ENCODE measurements at regions not wholly inside any gene's neighbourhood (a gene's known extent, or its start where the extent isn't known, plus 50 kb on each side); places are given as distances from the start of the nearest gene placed in this dataset.

- Histone ChIP-seq H3K36me3 (ENCODE audit: insufficient read depth, low read length) (no peaks in the 10 kb centered on the region), H3K9ac (ENCODE audit: low read depth, low read length) (no peak overlapping the region), H4K20me1 (ENCODE audit: insufficient read depth, low read length) (no peaks in the 10 kb centered on the region), H3K27ac (ENCODE audit: low read length) (no peak overlapping the region), H3K9me3 (ENCODE audit: insufficient read depth, low read length, severe bottlenecking) (no peaks in the 10 kb centered on the region), H3K4me3 (ENCODE audit: low read depth in 1 of 2, low read length in 2 of 2) (no peak overlapping the region), H2AFZ (ENCODE audit: low read depth, low read length) (no peak overlapping the region), H3K4me1 (ENCODE audit: insufficient read depth, low read length) (peaks cover 2% of the 10 kb centered on the region; the same call in 1 of the 2 replicates), H3K27me3 (ENCODE audit: insufficient read depth, low read length, poor library complexity) (no peaks in the 10 kb centered on the region), H3K4me2 (ENCODE audit: insufficient read depth, low read length) (no peak overlapping the region), H3K79me2 (ENCODE audit: insufficient read depth, low read length) (no peaks in the 10 kb centered on the region)
- ATAC-seq (ENCODE audit: insufficient read depth, low read depth) (no peak), DNase-seq (no peak)
- TF ChIP-seq EZH2 (IDR thresholded peaks at IDR 0.05; ENCODE audit: borderline replicate concordance, low read depth, low read length, severe bottlenecking) (no peak), CTCF (IDR thresholded peaks at IDR 0.05; ENCODE audit: borderline replicate concordance, extremely low read depth, low read length, poor library complexity, severe bottlenecking) (no peak)
These were observed 622.5 kb upstream of the NR5A2 start for GRCh38 chr1:199404976-199405375.

- no peaks in the 10 kb centered on the region for H3K36me3 ChIP-seq (ENCODE audit: insufficient read depth, low read length)
- TF ChIP-seq CTCF (IDR thresholded peaks at IDR 0.05; ENCODE audit: borderline replicate concordance, extremely low read depth, low read length, poor library complexity, severe bottlenecking) (no peak), EZH2 (IDR thresholded peaks at IDR 0.05; ENCODE audit: borderline replicate concordance, low read depth, low read length, severe bottlenecking) (no peak)
- no peak overlapping the region for H2AFZ ChIP-seq (ENCODE audit: low read depth, low read length)
- H3K79me2 ChIP-seq (ENCODE audit: insufficient read depth, low read length): no peaks in the 10 kb centered on the region
- H3K9ac ChIP-seq (ENCODE audit: low read depth, low read length): no peak overlapping the region
- H3K4me2 ChIP-seq (ENCODE audit: insufficient read depth, low read length): no peak overlapping the region
- H3K27ac ChIP-seq (ENCODE audit: low read length): no peak overlapping the region
- no peaks in the 10 kb centered on the region for H3K27me3 ChIP-seq (ENCODE audit: insufficient read depth, low read length, poor library complexity)
- no peak overlapping the region for H3K4me3 ChIP-seq (ENCODE audit: low read depth in 1 of 2, low read length in 2 of 2)
- H3K9me3 ChIP-seq (ENCODE audit: insufficient read depth, low read length, severe bottlenecking): no peaks in the 10 kb centered on the region
- no peak for ATAC-seq (ENCODE audit: insufficient read depth, low read depth)
- H3K4me1 ChIP-seq (ENCODE audit: insufficient read depth, low read length): no peaks in the 10 kb centered on the region
- DNase-seq: no peak
- no peaks in the 10 kb centered on the region for H4K20me1 ChIP-seq (ENCODE audit: insufficient read depth, low read length)
These were observed 621.8 kb upstream of the NR5A2 start for GRCh38 chr1:199405634-199406196.

- Histone ChIP-seq H3K4me3 (ENCODE audit: low read depth in 1 of 2, low read length in 2 of 2) (no peak overlapping the region), H3K27ac (ENCODE audit: low read length) (no peak overlapping the region), H4K20me1 (ENCODE audit: insufficient read depth, low read length) (no peaks in the 10 kb centered on the region), H3K4me2 (ENCODE audit: insufficient read depth, low read length) (no peak overlapping the region), H3K4me1 (ENCODE audit: insufficient read depth, low read length) (no peaks in the 10 kb centered on the region), H3K9me3 (ENCODE audit: insufficient read depth, low read length, severe bottlenecking) (no peaks in the 10 kb centered on the region), H3K36me3 (ENCODE audit: insufficient read depth, low read length) (no peaks in the 10 kb centered on the region), H3K27me3 (ENCODE audit: insufficient read depth, low read length, poor library complexity) (no peaks in the 10 kb centered on the region), H2AFZ (ENCODE audit: low read depth, low read length) (no peak overlapping the region), H3K79me2 (ENCODE audit: insufficient read depth, low read length) (no peaks in the 10 kb centered on the region), H3K9ac (ENCODE audit: low read depth, low read length) (no peak overlapping the region)
- DNase-seq (no peak), ATAC-seq (ENCODE audit: insufficient read depth, low read depth) (no peak)
- TF ChIP-seq CTCF (IDR thresholded peaks at IDR 0.05; ENCODE audit: borderline replicate concordance, extremely low read depth, low read length, poor library complexity, severe bottlenecking) (no peak), EZH2 (IDR thresholded peaks at IDR 0.05; ENCODE audit: borderline replicate concordance, low read depth, low read length, severe bottlenecking) (no peak)
These were observed 617.0 kb upstream of the NR5A2 start for GRCh38 chr1:199410462-199410861.

- Histone ChIP-seq H3K27ac (ENCODE audit: low read length) (no peak overlapping the region), H3K9ac (ENCODE audit: low read depth, low read length) (no peak overlapping the region), H3K4me1 (ENCODE audit: insufficient read depth, low read length) (no peaks in the 10 kb centered on the region), H4K20me1 (ENCODE audit: insufficient read depth, low read length) (no peaks in the 10 kb centered on the region), H2AFZ (ENCODE audit: low read depth, low read length) (no peak overlapping the region), H3K27me3 (ENCODE audit: insufficient read depth, low read length, poor library complexity) (no peaks in the 10 kb centered on the region), H3K9me3 (ENCODE audit: insufficient read depth, low read length, severe bottlenecking) (peaks cover 3% of the 10 kb centered on the region), H3K36me3 (ENCODE audit: insufficient read depth, low read length) (no peaks in the 10 kb centered on the region), H3K4me3 (ENCODE audit: low read depth in 1 of 2, low read length in 2 of 2) (no peak overlapping the region), H3K79me2 (ENCODE audit: insufficient read depth, low read length) (no peaks in the 10 kb centered on the region), H3K4me2 (ENCODE audit: insufficient read depth, low read length) (no peak overlapping the region)
- DNase-seq (no peak), ATAC-seq (ENCODE audit: insufficient read depth, low read depth) (no peak)
- TF ChIP-seq CTCF (IDR thresholded peaks at IDR 0.05; ENCODE audit: borderline replicate concordance, extremely low read depth, low read length, poor library complexity, severe bottlenecking): no peak
- TF ChIP-seq EZH2 (IDR thresholded peaks at IDR 0.05; ENCODE audit: borderline replicate concordance, low read depth, low read length, severe bottlenecking): no peak
These were observed 616.0 kb upstream of the NR5A2 start for GRCh38 chr1:199411506-199411905.

Measured in DND-41 (cell line).